GM23248 (cell line): ENCODE measurements at regions not wholly inside any gene's neighbourhood (a gene's known extent, or its start where the extent isn't known, plus 50 kb on each side); places are given as distances from the start of the nearest gene placed in this dataset.
A peak's percentile ranks its signal among the peaks of the same experiment; 100 is the strongest.

ENCODE experiments used
- DNase-seq: peaks from one replicate; pipeline ENCODE4 v3.0.0-alpha.2; 2015
- H2AFZ ChIP-seq: fragments of 200-600 bp; sonication (generic); 2 replicates; pipeline ENCODE4 v1.6.1; 2016; ENCODE audit warnings: antibody characterized with exemption
- H3F3A ChIP-seq: fragments of 200-600 bp; sonication (generic); 2 replicates; pipeline ENCODE4 v1.6.1; 2016; ENCODE audit warnings: mild to moderate bottlenecking, antibody characterized with exemption, mixed run types; ENCODE audit not compliant: insufficient read depth
- H3K27ac ChIP-seq: fragments of 200-600 bp; sonication (generic); 2 replicates; pipeline ENCODE4 v1.5.1; 2016; ENCODE audit warnings: mild to moderate bottlenecking
- H3K27me3 ChIP-seq: fragments of 200-600 bp; sonication (generic); replicated peaks from 2 replicates; pipeline ENCODE4 v1.6.1; 2016; ENCODE audit warnings: mild to moderate bottlenecking; ENCODE audit not compliant: insufficient read depth
- H3K36me3 ChIP-seq: fragments of 200-600 bp; sonication (generic); 2 replicates; pipeline ENCODE4 v1.6.1; 2016; ENCODE audit warnings: low read depth, mild to moderate bottlenecking
- H3K4me1 ChIP-seq: fragments of 200-600 bp; sonication (generic); 2 replicates; pipeline ENCODE4 v1.6.1; 2016; ENCODE audit warnings: mild to moderate bottlenecking; ENCODE audit not compliant: insufficient read depth
- H3K4me2 ChIP-seq: fragments of 200-600 bp; sonication (generic); one replicate; pipeline ENCODE4 v1.6.1; 2016; ENCODE audit warnings: mild to moderate bottlenecking; ENCODE audit not compliant: unreplicated experiment
- H3K4me3 ChIP-seq: fragments of 200-600 bp; sonication (generic); 2 replicates; pipeline ENCODE4 v1.5.1; 2016; ENCODE audit warnings: mild to moderate bottlenecking
- H3K79me2 ChIP-seq: fragments of 200-600 bp; sonication (generic); 2 replicates; pipeline ENCODE4 v1.6.1; 2016; ENCODE audit warnings: mild to moderate bottlenecking; ENCODE audit not compliant: insufficient read depth
- H3K9ac ChIP-seq: fragments of 200-600 bp; sonication (generic); 2 replicates; pipeline ENCODE4 v1.6.1; 2016; ENCODE audit warnings: mild to moderate bottlenecking
- H3K9me2 ChIP-seq: fragments of 200-600 bp; sonication (generic); 2 replicates; pipeline ENCODE4 v1.6.1; 2016; ENCODE audit warnings: mixed run types, mild to moderate bottlenecking, moderate library complexity; ENCODE audit not compliant: insufficient read depth
- H3K9me3 ChIP-seq: fragments of 200-600 bp; sonication (generic); one replicate; pipeline ENCODE4 v1.6.1; 2017; ENCODE audit warnings: low read depth
- H4K20me1 ChIP-seq: fragments of 200-600 bp; sonication (generic); 2 replicates; pipeline ENCODE4 v1.6.0; 2016; ENCODE audit not compliant: insufficient read depth
- EZH2 ChIP-seq: fragments of 200-600 bp; sonication (generic); IDR thresholded peaks from 2 replicates; pipeline ENCODE4 v1.6.1; 2018; ENCODE audit warnings: antibody characterized with exemption, mild to moderate bottlenecking; ENCODE audit not compliant: insufficient read depth, poor library complexity, severe bottlenecking
- EZH2phosphoT487 ChIP-seq: fragments of 200-600 bp; sonication (generic); IDR thresholded peaks from 2 replicates; pipeline ENCODE4 v1.6.1; 2018; ENCODE audit warnings: antibody characterized with exemption, moderate library complexity, mild to moderate bottlenecking, low read depth; ENCODE audit not compliant: insufficient read depth
- WGBS, 2 experiments: methylation state at CpG; one replicate each; pipeline ENCODE4 v1.1.6; 2015 to 2017; ENCODE audit warnings: low lambda C conversion rate in 2 of 2, low coverage in 1 of 2; ENCODE audit errors: missing lambda C conversion rate in 2 of 2; 5-methylcytosine and 5-hydroxymethylcytosine counted together
- in situ Hi-C: fragments of 300-500 bp; cut with MboI; formaldehyde crosslinking; loops from 2 replicates; pipeline ENCODE4 v1.15.0; 2020

- in situ Hi-C loops: no loop called here
- no peaks in the 10 kb centered on the region for H3K36me3 ChIP-seq
- DNase-seq: no peak
Measured at GRCh38 chr7:20010877-20011276, 206.3 kb downstream of the MACC1 start.

GRCh38 chr7:20007510-20007909, 209.7 kb downstream of the MACC1 start:
- H3K4me2 ChIP-seq: no peak overlapping the region
- no peaks in the 10 kb centered on the region for H3K79me2 ChIP-seq
- H3K9me3 ChIP-seq: no peaks in the 10 kb centered on the region
- H3K9ac ChIP-seq: no peak overlapping the region
- no peak for TF ChIP-seq EZH2
- TF ChIP-seq EZH2phosphoT487: no peak
- no peaks in the 10 kb centered on the region for H3K4me1 ChIP-seq
- in situ Hi-C loops: no loop called here
- H3K27ac ChIP-seq: no peak overlapping the region
- no peaks in the 10 kb centered on the region for H3K27me3 ChIP-seq
- no peaks in the 10 kb centered on the region for H3K36me3 ChIP-seq
- H3K9me2 ChIP-seq: no peaks in the 10 kb centered on the region
- no peak for DNase-seq
- H2AFZ ChIP-seq: no peak overlapping the region
- no peaks in the 10 kb centered on the region for H3F3A ChIP-seq
- no peaks in the 10 kb centered on the region for H4K20me1 ChIP-seq
- no peak overlapping the region for H3K4me3 ChIP-seq

More at GRCh38 chr7:20010877-20011276, 206.3 kb downstream of the MACC1 start:
- H3K9me3 ChIP-seq: no peaks in the 10 kb centered on the region
- WGBS, 2 experiments: 80% methylated on average over 1 of the region's 1 CpG
- no peak overlapping the region for H3K27ac ChIP-seq
- no peaks in the 10 kb centered on the region for H3F3A ChIP-seq
- no peak overlapping the region for H3K4me2 ChIP-seq
- no peak overlapping the region for H3K4me3 ChIP-seq
- no peaks in the 10 kb centered on the region for H3K4me1 ChIP-seq
- no peaks in the 10 kb centered on the region for H3K27me3 ChIP-seq
- H4K20me1 ChIP-seq: no peaks in the 10 kb centered on the region
- no peaks in the 10 kb centered on the region for H3K9me2 ChIP-seq
- TF ChIP-seq EZH2 (no peak), EZH2phosphoT487 (no peak)
- H3K9ac ChIP-seq: no peak overlapping the region
- H3K79me2 ChIP-seq: no peaks in the 10 kb centered on the region
- no peak overlapping the region for H2AFZ ChIP-seq

- DNase-seq: no peak
- Histone ChIP-seq H3K9ac (no peak overlapping the region), H3K4me1 (no peaks in the 10 kb centered on the region), H2AFZ (no peak overlapping the region), H3K79me2 (no peaks in the 10 kb centered on the region), H3F3A (no peaks in the 10 kb centered on the region), H3K27me3 (no peaks in the 10 kb centered on the region), H3K4me2 (no peak overlapping the region), H3K4me3 (no peak overlapping the region), H3K9me3 (no peaks in the 10 kb centered on the region), H3K27ac (no peak overlapping the region), H3K9me2 (no peaks in the 10 kb centered on the region), H4K20me1 (no peaks in the 10 kb centered on the region), H3K36me3 (no peaks in the 10 kb centered on the region)
- in situ Hi-C loops: no loop called here
- TF ChIP-seq EZH2: no peak
- TF ChIP-seq EZH2phosphoT487: no peak
- 78 to 81% methylated on average over 3 of the region's 3 CpGs for WGBS, 2 experiments
Measured at GRCh38 chr7:20005081-20005480, 212.1 kb downstream of the MACC1 start.

GRCh38 chr7:19999681-20000080, 217.5 kb downstream of the MACC1 start:
- Histone ChIP-seq H3K4me3 (no peak overlapping the region), H3K9me2 (no peaks in the 10 kb centered on the region), H4K20me1 (no peaks in the 10 kb centered on the region), H3K9ac (no peak overlapping the region), H3K36me3 (no peaks in the 10 kb centered on the region), H3K79me2 (no peaks in the 10 kb centered on the region), H3K27ac (no peak overlapping the region), H2AFZ (no peak overlapping the region), H3K4me1 (no peaks in the 10 kb centered on the region), H3F3A (no peaks in the 10 kb centered on the region), H3K4me2 (no peak overlapping the region), H3K27me3 (no peaks in the 10 kb centered on the region), H3K9me3 (no peaks in the 10 kb centered on the region)
- DNase-seq: no peak
- 14 to 19% methylated on average over 1 of the region's 1 CpG for WGBS, 2 experiments
- in situ Hi-C loops: no loop called here
- TF ChIP-seq EZH2phosphoT487 (no peak), EZH2 (no peak)

GRCh38 chr7:19991936-19992335, 218.5 kb upstream of the TMEM196 start:
- in situ Hi-C loops: no loop called here
- no peak overlapping the region for H3K9ac ChIP-seq
- H3K4me3 ChIP-seq: no peak overlapping the region
- no peak overlapping the region for H3K4me2 ChIP-seq
- H3K79me2 ChIP-seq: no peaks in the 10 kb centered on the region
- H4K20me1 ChIP-seq: no peaks in the 10 kb centered on the region
- no peak for TF ChIP-seq EZH2
- TF ChIP-seq EZH2phosphoT487: no peak
- H3K9me3 ChIP-seq: no peaks in the 10 kb centered on the region
- H2AFZ ChIP-seq: 0 out of 2 replicates have a peak overlapping the region, but pooled peaks have one; percentile 12
- WGBS, 2 experiments: 55 to 62% methylated on average over 2 of the region's 2 CpGs
- H3F3A ChIP-seq: no peaks in the 10 kb centered on the region
- no peak for DNase-seq
- no peak overlapping the region for H3K27ac ChIP-seq
- H3K9me2 ChIP-seq: no peaks in the 10 kb centered on the region
- H3K27me3 ChIP-seq: no peaks in the 10 kb centered on the region
- H3K36me3 ChIP-seq: no peaks in the 10 kb centered on the region
- no peaks in the 10 kb centered on the region for H3K4me1 ChIP-seq
